ENCODE measurements at regions not wholly inside any gene's neighbourhood (a gene's known extent, or its start where the extent isn't known, plus 50 kb on each side); places are given as distances from the start of the nearest gene placed in this dataset.
"Not testable (repeated sequence)": the region's sequence is repeated elsewhere in the genome, so short reads cannot be mapped to it uniquely, and the experiment has no call there.

DNA sequence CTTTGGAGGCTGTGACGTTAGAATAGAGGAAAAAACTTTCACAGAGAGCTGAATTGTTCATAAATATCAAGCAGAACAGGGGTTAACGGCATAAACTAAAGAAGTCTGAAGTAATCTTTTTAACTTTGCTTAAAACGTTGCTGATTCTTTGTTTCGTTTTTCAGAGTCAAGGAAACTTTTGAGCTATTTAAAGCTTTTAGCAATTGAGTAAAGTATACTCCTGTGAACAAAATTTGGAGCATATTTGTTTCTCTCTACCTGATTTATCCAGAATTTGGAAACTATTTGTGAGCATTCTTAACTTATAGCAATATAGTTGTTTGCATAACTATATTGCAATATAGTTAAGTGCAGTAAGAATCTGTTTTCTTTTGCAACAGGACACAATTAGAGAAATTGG, 270.4 kb downstream of the DSC3 start:
- TF ChIP-seq, protein P1, sequence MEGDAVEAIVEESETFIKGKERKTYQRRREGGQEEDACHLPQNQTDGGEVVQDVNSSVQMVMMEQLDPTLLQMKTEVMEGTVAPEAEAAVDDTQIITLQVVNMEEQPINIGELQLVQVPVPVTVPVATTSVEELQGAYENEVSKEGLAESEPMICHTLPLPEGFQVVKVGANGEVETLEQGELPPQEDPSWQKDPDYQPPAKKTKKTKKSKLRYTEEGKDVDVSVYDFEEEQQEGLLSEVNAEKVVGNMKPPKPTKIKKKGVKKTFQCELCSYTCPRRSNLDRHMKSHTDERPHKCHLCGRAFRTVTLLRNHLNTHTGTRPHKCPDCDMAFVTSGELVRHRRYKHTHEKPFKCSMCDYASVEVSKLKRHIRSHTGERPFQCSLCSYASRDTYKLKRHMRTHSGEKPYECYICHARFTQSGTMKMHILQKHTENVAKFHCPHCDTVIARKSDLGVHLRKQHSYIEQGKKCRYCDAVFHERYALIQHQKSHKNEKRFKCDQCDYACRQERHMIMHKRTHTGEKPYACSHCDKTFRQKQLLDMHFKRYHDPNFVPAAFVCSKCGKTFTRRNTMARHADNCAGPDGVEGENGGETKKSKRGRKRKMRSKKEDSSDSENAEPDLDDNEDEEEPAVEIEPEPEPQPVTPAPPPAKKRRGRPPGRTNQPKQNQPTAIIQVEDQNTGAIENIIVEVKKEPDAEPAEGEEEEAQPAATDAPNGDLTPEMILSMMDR (optimal IDR thresholded peaks at IDR 0.05 in 1 of 3, IDR thresholded peaks at IDR 0.05 in 1 of 3, conservative IDR thresholded peaks at IDR 0.05 in 1 of 3; ENCODE audit: extremely low read depth in 1 of 3, insufficient read depth in 2 of 3, low read length in 3 of 3): not testable (repeated sequence)
- not testable (repeated sequence) for TF ChIP-seq EZH2 (IDR thresholded peaks at IDR 0.05; ENCODE audit: low read length)

Measured in keratinocyte (primary cell).